ENCODE measurements at regions not wholly inside any gene's neighbourhood (a gene's known extent, or its start where the extent isn't known, plus 50 kb on each side); places are given as distances from the start of the nearest gene placed in this dataset.

DNA sequence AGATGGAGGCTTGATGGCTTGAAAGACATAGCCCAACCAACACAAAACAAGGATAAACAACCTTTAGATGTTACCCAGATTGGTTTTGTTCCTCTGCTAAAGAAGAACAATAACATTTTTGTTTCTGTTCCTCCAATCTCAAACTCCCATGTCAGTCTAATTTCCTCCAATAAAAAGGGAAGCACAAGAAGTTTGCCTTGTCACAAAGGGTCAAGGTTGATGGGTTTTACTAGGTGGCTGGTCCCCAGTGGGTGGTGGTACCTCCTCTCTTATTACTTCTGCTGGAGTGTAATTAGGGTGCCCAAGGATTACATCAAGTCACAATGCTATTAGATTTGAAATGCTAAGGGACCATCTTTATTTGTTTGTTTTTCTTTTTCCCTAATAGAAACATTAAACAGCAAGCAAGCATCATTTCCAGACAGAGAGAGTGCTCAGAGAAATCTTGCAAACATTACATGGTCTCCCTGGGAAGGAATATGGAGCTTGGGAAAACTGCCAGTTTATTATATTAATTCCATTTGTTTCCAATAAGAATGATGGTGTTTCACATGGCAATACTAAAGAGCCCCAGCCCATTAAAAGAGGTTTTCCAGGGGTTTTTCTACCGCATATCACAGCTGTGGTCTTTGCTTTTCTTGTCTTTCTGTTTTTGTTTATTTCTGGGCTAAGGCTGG is 78.3 kb upstream of the AOAH start:
- no peak for DNase-seq

DNA sequence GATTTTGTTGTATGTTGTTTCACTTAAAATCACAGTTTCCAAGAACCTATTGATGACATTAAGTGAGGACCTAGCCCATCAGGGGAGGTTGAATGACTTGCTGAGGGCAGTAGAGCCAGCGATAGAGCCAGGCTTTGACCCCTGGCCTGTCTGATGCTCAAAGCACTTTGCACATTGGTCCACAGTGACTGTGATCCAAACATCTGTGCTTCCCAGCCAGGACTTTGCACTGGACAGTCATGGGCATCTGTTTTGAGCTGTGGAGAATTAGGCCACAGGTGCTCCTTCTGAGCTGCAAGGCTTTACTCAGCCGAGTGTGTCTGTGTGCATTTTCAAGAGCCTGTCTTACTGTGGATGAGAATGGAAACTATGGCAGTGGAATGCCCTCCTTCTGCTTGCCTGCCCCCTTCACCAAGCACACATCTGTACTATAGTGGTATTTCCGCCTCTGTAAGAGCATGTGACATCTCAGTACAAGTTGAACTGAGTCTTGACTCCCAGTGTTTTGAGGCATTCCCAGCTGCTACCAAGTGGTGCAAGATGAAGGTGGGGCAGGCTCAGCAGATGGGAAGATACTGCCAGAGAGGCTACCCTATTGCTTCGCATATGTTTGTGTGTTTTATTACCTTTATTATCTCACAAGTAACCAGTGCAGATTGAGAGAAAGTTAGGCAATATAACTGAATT is 72.7 kb upstream of the AOAH start:
- no peak for DNase-seq

DNA sequence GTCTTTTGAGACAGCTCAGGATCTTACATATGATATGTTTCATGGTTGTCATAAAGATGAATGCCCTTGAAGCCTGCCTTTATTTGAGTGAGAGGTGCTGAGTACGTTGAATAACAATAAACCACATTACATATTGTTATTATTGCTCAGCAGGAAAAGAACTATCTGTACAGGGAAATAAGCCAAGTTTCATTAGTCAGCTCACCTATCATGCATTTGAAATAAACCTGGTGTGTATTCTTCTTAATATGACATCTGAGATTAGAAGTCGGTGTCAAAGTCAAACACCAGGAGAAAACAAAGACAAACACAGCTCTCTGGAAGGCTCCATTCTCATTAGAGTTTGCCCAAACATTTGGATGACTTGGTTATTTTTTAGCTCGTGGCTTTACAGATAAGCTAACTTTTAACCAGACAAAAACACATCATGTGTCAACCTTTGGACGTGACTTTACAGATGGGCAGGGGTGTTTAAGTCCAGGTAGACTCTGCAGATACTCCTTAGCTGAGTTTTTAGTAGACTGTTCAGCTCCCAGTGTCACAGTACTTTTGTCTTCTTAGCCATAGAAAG is 71.2 kb upstream of the AOAH start:
- DNase-seq, result no peak

DNA sequence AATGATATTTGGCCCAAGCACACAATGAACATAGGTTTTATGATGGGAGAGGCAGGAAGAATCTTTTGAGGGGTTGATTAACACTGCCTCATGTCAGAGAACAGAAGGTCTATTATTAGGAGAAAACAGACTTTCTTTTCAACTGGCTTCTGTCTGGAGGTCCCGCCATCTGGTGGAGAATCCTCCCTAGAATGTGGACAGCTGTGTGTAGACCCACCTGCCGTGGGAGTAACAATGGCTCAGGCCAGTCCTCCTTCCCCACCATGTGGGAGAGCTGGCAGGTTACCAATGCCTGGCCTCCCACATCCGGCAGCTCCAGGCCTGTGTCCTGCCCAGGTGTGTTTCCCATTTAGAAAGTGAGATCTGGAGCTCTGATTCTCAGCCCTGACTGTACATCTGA is 70.4 kb upstream of the AOAH start:
- DNase-seq, result no peak

DNA sequence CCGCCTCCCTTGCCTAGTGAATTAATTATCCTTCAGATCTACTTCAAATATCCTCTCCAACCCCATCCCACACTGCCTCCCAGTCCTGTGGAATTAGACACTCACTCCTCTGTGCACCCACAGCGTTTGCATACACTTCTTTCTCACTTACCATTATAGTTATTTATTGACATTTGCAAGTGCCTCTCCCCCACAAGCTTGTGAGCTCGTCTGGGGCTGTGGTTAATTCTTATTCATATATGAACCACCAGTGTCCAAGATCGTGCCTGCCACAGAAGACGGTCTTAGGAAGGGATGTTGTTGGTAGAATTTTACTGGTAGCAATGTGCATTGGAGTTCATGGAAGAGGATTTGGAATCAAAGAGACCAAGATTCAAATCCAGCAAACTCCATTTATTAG is 68.1 kb upstream of the AOAH start:
- DNase-seq, result no peak

DNA sequence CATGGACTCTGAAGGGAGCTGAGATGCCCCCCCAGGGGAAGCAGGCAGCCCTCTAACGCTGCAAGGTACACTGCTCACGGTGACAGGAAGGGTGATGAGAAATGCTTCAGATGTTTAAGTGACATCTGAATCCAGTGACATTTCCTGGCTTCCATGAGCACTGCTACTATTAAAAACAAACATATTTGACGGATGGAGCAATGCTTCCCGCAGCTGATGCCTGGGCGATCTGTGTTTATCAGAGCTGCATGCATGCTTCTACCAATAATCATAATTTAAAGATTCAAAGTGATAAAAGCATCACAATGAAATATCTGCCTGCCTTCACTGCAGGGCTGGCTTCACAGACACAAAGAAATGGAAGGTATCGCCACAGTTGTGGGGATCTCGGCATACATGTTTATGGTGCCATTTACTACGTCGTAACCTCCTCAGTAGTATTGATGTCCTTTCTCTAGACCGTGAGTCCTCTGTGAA is 66.1 kb upstream of the AOAH start:
- peak; percentile 23 for DNase-seq

DNA sequence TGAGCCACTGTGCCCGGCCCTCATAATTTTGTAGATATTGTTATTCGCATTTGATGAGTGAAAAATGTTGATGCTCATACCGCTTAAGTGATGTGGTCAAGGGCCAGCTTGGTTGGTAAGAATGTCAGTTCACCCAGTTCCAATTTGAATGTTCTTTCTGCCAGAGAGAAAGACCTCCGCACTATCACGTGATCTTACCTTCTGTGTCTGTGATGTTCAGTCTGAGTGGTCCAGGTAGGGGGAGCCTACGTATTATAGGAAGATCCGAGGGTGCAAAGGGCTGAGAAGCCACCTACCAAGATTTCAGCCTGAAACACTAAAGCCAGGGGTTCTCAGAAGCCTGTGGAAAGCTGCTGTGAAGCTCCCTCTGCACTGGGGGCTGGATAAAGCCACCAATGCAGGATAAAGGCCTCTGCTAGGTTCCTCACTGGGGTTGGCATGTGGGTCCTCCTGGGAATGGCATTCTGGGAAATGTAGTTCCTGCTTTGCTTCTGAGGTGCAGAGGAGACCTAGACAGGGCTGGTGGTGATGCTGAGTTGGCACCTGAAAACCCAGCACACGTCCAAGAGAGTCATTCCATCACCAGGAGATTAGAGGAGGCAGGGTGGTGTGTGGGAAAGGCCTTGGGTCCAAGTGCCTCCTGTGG is 64.7 kb upstream of the AOAH start:
- peak; percentile 10 for DNase-seq

DNA sequence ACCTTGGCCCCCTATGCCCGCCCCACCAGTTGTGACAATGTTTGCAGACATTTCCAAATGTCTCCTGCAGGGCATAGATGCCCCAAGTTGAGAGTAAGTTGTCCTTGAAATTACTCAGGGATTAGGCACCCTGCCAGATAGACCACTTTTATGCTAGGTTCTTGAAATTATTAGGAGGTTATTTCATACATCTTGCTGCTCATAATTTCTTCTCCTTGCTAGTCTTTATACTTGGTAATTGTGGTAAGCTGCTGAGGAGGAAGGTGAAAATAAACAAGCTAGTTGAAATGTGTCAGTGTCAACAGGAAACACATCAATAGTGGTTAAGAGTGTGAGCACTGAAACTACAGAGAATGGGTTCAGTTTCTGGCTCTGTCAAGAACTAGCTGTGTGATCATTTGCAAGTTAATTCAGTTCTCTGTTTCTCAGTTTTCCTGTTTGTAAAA is 63.7 kb upstream of the AOAH start:
- DNase-seq, result peak; percentile 63

DNA sequence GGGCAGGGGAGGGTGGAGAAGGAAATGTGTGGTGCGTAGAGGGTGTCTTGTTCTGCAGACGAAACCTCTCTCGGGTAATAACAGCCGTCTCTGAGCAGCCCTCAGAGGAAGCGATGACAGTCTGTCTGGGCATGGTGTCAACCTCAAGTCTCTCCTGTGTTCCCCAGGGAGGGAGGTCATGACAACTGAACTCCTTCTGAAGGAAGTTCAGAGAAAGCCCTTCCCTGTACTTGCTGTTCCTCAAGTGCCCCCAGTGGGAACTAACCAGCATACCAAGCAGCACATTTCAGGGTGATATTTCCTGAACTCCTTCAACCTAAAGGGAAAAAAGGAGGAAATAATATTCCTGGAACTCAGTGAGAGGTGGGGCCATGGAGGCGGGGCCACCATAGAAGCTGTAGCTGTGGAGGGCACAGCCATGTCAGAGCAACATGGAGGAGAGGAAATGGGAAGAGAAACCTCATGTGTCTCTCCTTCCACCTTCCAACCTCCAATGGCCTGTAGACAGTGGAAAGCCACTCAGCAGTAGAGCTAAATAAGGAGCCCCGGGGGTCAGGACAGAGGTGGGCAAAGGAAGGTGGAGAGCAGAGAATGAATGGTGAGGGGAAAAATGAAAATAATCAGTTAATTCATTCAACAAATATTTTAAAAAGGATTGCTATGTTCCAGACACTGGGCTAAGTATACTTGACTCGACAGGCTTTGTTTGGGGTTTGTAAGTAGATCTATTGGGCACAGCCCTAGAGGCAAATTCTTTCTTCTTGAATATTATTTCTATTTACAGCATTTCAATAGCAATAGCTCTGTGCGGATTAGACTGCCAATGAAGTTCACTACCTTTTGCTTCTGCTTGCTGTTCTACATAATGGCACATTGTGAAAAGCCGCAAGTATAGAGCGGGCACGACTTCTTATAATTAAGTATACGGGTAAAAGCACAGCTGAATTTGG is 61.0 kb upstream of the AOAH start:
- peak; percentile 82 for DNase-seq

DNA sequence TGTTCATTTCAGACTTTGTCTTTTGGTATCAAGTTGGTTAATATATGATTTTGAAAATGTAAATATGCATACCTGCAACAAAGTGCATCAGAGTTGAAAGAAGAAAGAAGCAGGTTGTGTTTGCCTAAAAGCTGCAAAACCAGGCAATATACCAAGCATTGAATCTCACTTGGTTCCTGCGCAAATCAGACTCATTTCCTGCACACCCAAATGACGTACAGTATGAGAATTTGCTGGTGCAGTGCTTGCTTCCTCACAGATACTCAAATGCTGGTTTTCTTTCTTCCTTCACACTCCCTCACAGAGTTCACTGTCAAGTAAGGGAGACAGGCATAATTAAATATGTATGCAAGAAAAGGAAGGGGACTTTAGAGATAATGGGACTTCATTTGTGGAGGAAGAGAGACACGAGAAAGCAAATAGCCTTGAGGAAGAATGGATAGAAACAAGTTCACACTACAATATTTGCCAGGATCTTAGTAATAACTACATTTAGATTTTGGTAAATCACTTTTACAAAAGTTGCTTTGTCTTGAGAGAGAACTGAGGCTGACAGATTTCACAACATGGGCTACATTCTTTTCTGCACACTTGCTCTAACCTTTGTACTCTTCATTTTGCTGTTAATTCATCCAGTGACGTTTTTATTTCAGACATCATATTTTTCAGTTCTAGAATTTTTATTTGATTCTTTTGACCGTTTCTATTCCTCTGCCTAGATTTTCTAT is 56.9 kb upstream of the AOAH start:
- DNase-seq, result peak; percentile 59

DNA sequence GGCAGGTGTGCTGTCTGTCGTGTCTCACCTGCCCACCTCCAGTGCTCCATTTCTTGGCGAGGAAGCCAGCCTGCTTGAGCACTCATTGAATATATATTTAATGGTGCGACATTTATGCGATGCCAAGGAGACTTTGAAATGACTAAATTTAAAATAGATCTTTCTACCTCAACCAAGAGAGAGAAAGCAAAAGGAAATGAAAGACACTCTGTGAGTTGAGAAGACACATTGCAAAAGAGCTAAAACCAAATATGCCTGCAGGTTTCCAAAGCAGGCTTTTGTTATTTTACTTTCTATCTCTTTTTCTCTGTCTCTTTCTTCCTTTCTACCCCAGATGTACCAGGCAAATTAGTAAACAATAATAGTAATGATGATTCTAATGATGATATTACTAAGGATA is 53.6 kb upstream of the AOAH start:
- no peak for DNase-seq

DNA sequence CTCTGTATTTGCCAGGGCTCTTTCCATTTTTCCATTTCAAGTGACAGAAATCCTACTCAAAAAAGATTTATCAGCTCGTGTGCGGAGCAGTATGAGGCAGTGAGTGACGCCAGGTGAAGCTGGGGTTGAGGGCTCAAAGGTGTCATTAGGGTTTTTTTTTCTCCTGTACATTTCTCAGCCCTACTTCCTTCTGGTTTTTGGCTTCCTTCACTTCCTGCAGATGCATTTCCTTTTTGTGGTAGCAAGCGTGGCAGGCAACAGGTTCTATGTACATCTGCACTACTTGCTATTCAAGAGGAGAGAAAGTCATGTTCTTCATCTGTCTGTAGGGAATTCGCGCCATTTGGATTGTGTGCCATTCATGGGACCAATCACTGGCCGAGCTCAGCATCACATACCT is 52.8 kb upstream of the AOAH start:
- peak; percentile 68 for DNase-seq

DNA sequence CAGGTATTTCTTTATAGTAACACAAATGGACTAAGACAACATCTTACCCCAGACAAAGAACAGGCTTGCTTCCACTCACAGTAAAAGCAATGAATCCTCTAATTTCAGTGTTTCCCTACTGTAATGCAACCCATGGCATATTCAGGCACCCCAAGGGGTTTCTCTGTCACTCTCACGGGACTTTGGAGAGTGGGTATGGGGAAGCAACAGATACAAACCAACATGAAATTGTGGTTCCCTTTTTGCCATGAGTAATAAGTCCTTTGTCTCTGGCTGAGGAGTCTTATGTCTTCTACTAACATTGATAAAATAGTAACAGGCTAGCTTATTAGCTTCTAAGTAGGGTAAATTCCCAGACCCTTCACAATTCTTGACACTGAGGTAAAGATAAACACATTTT is 51.4 kb upstream of the AOAH start:
- DNase-seq, result no peak

DNA sequence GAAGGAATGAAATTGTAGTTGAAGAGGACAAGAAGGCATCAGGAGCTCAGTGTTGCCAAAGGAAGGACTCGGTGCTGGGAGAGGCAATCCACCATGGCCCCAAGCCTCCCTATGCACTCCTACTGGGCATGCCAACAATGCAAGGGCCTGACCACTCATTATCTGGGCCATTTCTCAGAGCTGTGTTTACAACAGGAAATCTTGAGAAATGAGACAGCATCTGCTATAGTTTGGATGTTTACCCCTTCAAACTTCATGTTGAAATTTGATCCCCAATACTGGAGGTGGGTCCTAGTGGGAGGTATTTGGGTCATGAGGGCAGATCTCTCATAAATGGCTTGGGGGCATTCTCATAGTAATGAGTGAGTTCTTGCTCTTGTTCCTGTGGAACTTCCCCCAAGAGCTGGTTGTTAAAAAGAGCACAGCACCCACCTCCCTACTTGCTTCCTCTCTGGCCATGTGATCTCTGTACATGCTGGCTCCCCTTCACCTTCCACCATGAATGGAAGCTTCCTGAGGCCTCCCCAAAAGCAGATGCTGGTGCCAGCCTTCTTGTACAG is 50.8 kb upstream of the AOAH start:
- peak; percentile 29 for DNase-seq

Data from CD4-positive, alpha-beta T cell treated with Interleukin-21 for 1 hour (primary cell).